ENCODE measurements at regions not wholly inside any gene's neighbourhood (a gene's known extent, or its start where the extent isn't known, plus 50 kb on each side); places are given as distances from the start of the nearest gene placed in this dataset.

DNA sequence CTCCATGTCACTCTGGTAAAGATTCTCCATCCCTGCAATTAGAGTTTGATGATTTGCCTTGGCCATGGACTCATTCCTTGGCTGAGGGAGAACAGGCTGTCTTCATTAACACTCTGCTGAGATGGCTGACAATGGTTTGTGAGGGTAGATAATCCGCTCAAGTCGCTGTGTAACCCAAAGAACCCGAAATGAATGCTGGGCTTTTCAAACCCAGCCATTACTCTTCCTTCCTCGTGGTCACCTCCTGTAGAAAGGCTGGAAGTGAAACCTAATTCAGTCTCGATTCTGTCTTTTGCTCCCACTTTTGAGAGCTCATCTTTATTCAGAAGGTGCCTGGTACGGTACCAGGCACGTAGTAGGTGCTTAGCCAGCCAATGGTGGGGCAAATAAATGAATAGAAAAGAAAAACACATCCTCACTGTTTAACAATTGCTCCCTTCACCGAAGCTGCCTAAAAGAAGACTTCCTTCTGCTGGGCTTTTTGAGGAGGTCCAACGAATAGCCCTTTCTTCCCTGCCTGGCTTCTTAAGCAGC lies 190.2 kb downstream of the BCAS1 start:
- TF ChIP-seq POU2F2 (IDR thresholded peaks at IDR 0.05; ENCODE audit: low read depth, low read length) (no peak), POLR2A (IDR thresholded peaks at IDR 0.05; ENCODE audit: low read depth, low read length) (no peak)
